SK-N-SH (cell line): ENCODE measurements at regions not wholly inside any gene's neighbourhood (a gene's known extent, or its start where the extent isn't known, plus 50 kb on each side); places are given as distances from the start of the nearest gene placed in this dataset.

Source experiments
- EP300 ChIP-seq, 2 experiments: IDR thresholded peaks; 2 replicates each; pipeline versions ENCODE4 v1.4.0 to v1.6.1; 2012; ENCODE audit warnings: borderline replicate concordance in 1 of 2, low read depth in 1 of 2, low read length in 1 of 2
- MXI1 ChIP-seq: IDR thresholded peaks from 2 replicates; pipeline ENCODE4 v1.6.1; 2012; ENCODE audit warnings: mild to moderate bottlenecking, low read depth, low read length, improper control_type of control experiment
- RAD21 ChIP-seq: IDR thresholded peaks from 2 replicates; pipeline ENCODE4 v1.6.1; 2012; ENCODE audit warnings: mild to moderate bottlenecking, low read length
- RCOR1 ChIP-seq: fragments of 150-350 bp; IDR thresholded peaks from 2 replicates; pipeline ENCODE4 v1.6.1; 2017; ENCODE audit warnings: antibody characterized with exemption, low read length
- SIN3A ChIP-seq: IDR thresholded peaks from 2 replicates; pipeline ENCODE4 v1.6.1; 2012; ENCODE audit warnings: low read depth, mild to moderate bottlenecking, low read length, moderate library complexity, borderline replicate concordance
- SMC3 ChIP-seq: IDR thresholded peaks from 2 replicates; pipeline ENCODE4 v1.6.1; 2012; ENCODE audit warnings: low read depth, low read length, improper control_type of control experiment
- TEAD4 ChIP-seq: IDR thresholded peaks from 2 replicates; pipeline ENCODE4 v1.4.0; 2012; ENCODE audit warnings: mild to moderate bottlenecking, borderline replicate concordance; ENCODE audit not compliant: insufficient read depth
- TF ChIP-seq, protein P1 (sequence below): fragments of 200-600 bp; sonication (generic); IDR thresholded peaks from 2 replicates; pipeline ENCODE4 v1.6.1; 2017; ENCODE audit warnings: antibody characterized with exemption, mild to moderate bottlenecking, moderate library complexity
- TF ChIP-seq, protein P2 (sequence below): IDR thresholded peaks from 2 replicates; pipeline ENCODE4 v1.4.0; 2012; ENCODE audit warnings: low read depth
- TF ChIP-seq, protein P3 (sequence below): fragments of 150-350 bp; IDR thresholded peaks from 2 replicates; pipeline ENCODE4 v1.6.1; 2016; ENCODE audit warnings: mild to moderate bottlenecking, low read depth, low read length

DNA sequence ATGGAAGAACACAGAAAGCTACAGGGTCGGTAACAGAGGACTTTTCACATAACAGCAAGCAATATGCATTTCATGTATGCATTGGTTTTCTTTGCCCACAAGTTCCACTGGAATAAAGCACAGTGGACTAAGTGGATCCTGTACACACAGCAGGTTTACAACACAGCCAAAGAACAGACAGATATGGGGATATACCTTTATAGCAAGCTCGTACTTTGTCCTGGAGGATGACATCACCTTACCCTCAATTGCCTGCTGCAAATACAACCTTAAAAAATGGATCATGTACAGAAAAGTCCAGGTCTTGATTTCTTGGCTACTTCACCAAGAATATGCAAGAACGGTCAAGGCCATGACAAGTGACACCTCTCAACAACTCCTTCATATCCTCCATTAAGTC, 1445.5 kb downstream of the MAT2B start:
- no peak for TF ChIP-seq MXI1
- TF ChIP-seq RAD21 = no peak
- no peak for TF ChIP-seq SIN3A
- TF ChIP-seq, protein P1, sequence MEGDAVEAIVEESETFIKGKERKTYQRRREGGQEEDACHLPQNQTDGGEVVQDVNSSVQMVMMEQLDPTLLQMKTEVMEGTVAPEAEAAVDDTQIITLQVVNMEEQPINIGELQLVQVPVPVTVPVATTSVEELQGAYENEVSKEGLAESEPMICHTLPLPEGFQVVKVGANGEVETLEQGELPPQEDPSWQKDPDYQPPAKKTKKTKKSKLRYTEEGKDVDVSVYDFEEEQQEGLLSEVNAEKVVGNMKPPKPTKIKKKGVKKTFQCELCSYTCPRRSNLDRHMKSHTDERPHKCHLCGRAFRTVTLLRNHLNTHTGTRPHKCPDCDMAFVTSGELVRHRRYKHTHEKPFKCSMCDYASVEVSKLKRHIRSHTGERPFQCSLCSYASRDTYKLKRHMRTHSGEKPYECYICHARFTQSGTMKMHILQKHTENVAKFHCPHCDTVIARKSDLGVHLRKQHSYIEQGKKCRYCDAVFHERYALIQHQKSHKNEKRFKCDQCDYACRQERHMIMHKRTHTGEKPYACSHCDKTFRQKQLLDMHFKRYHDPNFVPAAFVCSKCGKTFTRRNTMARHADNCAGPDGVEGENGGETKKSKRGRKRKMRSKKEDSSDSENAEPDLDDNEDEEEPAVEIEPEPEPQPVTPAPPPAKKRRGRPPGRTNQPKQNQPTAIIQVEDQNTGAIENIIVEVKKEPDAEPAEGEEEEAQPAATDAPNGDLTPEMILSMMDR = no peak
- TF ChIP-seq EP300 (IDR thresholded peaks at IDR 0.05; ENCODE audit: borderline replicate concordance in 1 of 2, low read depth in 1 of 2, low read length in 1 of 2) = no peak
- no peak for TF ChIP-seq RCOR1
- no peak for TF ChIP-seq SMC3
- TF ChIP-seq TEAD4 = no peak
- TF ChIP-seq, protein P2, sequence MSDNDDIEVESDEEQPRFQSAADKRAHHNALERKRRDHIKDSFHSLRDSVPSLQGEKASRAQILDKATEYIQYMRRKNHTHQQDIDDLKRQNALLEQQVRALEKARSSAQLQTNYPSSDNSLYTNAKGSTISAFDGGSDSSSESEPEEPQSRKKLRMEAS = no peak
- TF ChIP-seq, protein P3, sequence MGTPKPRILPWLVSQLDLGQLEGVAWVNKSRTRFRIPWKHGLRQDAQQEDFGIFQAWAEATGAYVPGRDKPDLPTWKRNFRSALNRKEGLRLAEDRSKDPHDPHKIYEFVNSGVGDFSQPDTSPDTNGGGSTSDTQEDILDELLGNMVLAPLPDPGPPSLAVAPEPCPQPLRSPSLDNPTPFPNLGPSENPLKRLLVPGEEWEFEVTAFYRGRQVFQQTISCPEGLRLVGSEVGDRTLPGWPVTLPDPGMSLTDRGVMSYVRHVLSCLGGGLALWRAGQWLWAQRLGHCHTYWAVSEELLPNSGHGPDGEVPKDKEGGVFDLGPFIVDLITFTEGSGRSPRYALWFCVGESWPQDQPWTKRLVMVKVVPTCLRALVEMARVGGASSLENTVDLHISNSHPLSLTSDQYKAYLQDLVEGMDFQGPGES = no peak
